ENCODE measurements at regions not wholly inside any gene's neighbourhood (a gene's known extent, or its start where the extent isn't known, plus 50 kb on each side); places are given as distances from the start of the nearest gene placed in this dataset.

DNA sequence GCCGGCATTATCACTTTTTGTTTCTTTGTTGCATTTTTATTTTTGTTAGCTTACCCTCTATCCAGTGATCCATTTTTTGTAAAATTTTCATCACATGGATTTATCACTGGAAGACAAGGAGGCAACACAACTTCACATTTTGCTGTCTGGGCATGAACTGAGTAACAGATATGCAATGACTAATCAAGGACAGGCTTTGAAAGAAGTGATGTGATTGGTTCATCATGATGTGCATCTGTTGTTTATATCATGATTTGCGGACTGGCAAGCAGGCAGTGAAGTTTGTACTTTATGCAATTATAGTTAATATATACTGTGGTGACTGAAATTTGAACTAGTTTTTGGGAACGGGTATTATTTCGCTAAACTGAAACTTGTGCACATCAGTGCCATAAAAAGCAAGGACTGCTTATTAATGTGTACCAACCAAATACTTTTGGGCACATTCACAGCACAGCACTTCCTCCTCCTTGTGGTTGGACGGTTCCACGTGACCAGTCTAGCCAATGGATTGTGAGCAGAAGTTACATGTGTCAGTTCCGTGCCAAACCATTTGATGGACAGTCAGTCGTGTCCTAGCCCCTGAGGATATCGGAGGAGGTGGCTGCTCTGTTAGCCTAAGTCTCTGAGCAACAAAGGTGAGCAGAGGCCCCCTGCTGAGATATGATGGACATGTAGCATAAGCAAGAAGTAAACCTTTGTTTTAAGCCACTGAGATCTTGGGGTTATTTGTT, 201.4 kb upstream of the SIX2 start:
- ATAC-seq = no peak
- no peak for DNase-seq

DNA sequence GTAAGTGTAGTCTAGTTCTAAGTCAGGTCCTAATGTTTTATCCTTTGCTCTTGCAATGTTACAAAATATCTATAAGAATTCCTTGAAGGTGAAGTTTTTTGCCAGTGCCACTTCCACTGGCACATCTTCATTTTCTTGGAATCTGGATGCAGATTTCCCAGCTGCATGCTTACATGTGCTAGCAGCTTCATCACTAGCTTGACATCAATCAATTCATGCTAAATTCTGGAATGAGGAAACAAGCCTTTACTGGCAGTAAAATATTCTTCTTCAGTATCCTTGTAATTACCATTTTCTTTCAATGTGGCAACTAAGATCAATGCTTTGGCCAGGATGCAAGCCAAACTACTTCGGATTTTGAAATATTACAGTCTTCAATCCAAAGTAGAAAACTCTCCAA, 200.6 kb upstream of the SIX2 start:
- DNase-seq (no peak), ATAC-seq (no peak)

DNA sequence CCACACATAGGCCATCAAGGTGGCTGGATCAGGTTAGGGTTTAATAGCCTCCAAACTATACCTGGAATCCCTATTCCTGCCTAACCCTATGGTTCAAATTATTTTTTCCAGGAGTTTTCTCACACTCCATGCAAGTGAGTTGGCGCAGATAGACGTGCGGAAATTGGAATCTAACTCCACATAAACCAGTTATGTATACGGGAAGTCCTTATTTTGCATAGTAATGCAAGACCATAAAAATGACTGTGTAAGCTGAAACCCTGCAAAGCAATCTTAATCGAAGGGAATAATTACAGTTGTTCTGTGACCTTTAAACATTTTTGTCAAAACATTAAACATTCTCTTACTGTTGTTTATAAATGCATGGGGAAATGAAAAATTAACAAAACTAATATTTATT, 200.1 kb upstream of the SIX2 start:
- DNase-seq (no peak), ATAC-seq (no peak)

GRCh38 chr2:45207101-45207500, 197.8 kb upstream of the SIX2 start:
- DNase-seq (no peak), ATAC-seq (no peak)

DNA sequence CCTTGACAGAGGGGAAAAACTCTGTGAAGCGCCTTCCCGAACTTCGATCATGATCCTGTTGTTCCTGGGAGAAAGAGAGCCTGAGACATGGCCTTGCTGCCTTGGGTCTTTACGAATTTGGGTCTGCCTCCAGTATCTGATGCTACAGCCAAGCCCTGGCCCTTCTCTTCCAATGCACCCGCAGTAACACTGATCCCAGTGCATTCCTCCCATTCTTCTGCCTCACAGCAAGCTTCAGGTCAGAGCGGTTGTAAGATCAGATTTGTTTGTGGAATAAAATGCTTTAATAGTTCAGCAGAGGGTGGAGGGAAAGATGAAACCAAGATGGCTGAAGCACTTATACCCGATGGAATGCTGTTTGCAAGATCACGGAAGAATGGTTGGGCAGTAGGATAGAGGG, 196.7 kb upstream of the SIX2 start:
- ATAC-seq (no peak), DNase-seq (no peak)

- ATAC-seq (no peak), DNase-seq (no peak)
Measured at GRCh38 chr2:45205480-45205879, 196.2 kb upstream of the SIX2 start.

GRCh38 chr2:45203400-45203799, 194.1 kb upstream of the SIX2 start:
- ATAC-seq (no peak), DNase-seq (no peak)

DNA sequence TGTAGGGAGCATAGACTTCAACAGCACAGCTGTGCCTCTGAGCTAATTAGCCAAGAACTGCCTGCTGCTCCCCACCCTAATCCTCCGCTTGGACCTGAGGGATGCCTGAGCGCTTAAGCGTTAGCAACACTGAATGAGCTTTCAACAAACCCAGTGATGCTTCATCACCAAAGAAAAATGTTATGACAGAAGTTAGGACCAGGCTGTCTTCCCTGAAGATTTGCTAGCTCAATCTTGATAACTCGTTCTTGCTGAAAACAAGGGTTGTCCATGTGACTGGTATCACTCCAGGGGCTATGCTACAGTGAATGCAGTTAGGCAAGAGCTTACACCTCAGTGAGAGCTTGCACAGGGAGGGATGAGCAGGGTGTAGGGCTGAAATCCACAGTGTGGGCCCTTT, 190.7 kb upstream of the SIX2 start:
- DNase-seq = no peak

GRCh38 chr2:45195916-45196315, 186.7 kb upstream of the SIX2 start:
- no peak for DNase-seq
- no peak for ATAC-seq

More for the DNA sequence above, 190.7 kb upstream of the SIX2 start:
- no peak for ATAC-seq

DNA sequence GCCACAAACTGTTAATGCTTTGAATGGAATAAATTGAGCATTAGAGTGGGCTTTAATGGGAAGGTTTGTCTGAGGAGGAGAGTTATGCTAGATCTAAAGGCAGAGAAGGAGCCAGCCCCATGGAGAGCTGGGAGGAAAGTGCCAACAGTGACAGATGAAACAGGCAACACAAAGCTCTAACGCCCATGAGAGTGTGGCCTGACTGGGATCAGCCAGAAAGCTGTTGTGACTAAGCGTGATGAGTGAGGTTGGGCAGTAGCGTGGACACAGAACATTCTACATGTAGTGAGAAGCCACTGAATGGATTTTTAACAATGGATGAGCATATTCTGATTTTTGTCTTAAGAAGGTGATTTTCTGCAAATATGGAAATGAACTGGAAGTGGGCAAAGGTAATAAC, 185.3 kb upstream of the SIX2 start:
- ATAC-seq = no peak
- no peak for DNase-seq

DNA sequence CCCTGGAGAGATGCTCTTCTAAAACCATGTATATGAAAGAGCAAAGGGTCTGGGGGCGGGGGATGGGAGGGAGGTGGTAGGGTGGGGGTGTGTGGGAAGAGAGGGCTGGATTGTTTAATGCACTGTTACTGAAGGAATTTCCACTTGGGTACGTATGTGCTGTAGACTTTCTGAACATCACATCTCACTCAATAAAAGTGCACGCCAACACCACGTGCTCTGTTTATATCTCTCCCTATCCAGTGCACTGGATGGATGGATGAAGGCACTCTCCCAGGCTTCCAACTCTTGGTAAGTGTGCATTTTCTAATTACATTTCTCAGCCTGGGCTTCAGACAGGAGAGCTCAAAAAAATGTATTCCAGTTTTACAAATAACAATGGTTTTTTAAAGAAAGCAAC, 184.3 kb upstream of the SIX2 start:
- no peak for ATAC-seq
- no peak for DNase-seq

GRCh38 chr2:45192991-45193390, 183.7 kb upstream of the SIX2 start:
- DNase-seq (no peak), ATAC-seq (no peak)

DNA sequence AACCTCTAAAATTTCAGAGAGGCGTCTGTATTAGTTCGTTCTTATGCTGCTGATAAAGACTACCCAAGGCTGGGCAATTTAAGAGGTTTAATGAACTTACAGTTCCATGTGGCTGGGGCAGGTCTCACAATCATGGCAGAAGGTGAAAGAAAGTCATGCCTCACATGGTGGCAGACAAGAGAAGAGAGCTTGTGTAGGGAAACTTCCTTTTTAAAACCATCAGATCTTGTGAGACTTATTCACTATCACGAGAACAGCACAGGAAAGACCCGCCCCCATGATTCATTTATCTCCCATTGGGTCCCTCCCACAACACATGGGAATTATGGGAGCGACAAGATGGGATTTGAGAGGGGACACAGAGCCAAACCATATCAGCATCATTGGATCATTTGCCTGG, 183.2 kb upstream of the SIX2 start:
- ATAC-seq (no peak), DNase-seq (no peak)

- DNase-seq (no peak), ATAC-seq (no peak)
Measured at GRCh38 chr2:45191976-45192375, 182.7 kb upstream of the SIX2 start.

DNA sequence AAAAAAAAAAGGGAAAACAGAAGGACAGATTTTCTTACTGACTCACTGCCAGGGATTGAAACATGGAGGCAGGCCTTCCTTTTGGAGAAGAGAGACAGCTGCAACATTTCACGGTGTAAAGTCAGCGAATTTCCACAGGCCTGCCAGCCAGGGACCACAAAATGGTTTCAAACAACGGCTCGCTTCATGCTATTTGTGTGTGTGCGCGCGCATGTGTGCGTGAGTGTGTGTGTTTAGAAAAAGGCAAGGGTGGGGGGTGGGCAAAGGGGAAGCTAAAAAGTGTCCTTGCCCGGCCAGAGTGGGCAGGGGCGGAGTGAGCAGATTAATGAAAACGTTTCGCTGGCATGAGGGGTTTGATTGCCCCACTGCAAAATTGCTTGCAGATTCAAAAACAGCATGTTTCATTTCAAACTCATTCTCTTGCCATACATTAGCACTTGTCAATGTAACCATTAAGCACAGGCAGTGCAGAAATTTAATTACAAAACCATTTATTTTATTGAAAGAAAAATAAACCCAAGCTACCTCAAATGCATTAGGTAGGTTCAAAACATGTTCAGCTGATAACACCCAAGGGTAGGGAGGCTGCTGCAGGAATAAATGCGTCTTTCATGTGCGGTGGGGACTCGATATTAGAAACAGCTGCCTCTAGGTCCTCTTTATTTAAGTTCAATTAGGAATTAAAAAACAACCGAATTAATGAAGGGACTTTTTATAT, 182.1 kb upstream of the SIX2 start:
- ATAC-seq (no peak), DNase-seq (no peak)

GRCh38 chr2:45190481-45190942, 181.3 kb upstream of the SIX2 start:
- ATAC-seq (no peak), DNase-seq (no peak)

GRCh38 chr2:45184606-45185005, 175.4 kb upstream of the SIX2 start:
- ATAC-seq = no peak
- DNase-seq = no peak

DNA sequence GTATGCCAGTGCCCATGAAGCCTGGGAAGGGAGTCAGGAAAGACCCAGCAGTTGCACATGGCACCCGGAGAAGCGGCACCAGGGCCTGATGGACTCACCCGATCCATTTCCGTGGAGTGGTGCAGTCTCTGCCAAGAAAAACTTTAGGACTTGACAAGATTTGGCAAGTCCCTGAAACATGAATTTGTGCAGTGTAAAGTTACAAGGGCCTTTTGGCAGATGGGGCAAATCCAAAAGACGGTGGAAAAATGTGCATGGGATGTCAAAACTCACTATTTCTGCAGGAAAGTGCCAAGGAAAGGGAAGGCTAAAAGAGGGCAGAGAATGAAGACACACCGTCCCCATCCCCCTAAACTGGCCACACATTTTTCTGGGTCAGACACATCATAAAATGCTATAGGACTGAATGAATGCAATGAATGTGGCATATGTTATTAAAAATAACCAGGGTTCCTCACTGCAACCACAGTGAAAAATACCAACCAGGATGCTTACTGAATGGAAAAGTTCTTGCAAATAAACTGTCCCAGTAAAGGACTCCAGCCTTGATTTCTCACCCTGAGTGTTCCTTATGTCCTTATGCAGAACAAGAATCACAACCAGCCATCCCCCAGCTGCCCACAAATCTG, 173.5 kb upstream of the SIX2 start:
- ATAC-seq (no peak), DNase-seq (no peak)

GRCh38 chr2:45180779-45181178, 171.5 kb upstream of the SIX2 start:
- DNase-seq = no peak
- ATAC-seq = no peak

DNA sequence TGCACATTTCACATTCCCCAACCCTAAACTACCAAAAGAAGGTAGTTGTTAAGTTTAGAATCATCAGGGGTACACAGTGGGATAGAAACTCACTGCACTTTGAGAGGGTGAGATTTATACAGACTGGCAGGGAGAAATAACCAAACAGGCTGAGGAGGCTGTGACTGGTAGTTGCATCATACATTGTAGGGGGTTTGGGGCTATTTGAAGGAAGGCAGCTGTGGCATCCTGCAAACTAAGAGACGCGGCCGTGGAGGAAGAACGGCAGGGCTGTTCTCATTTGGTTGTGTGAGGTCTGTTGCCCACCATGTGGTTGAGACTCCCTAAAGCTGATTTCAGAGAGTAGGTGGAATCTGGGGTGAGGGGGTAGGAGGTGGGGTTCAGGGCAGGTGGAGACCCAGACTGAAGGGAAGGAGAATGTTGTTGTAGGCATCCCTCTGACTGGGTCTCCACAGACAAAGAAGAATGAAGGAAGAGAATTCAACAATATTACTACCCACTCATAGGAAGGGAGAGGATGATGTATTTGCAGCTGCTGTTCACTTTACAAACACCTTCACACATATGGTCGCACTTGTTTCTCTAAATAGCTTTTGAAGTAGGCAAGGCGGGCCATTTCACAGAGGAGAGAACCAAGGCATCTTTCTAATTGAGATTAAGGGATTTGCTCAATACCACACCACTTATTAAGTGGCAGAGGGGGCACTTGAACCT, 170.9 kb upstream of the SIX2 start:
- DNase-seq (no peak), ATAC-seq (no peak)

DNA sequence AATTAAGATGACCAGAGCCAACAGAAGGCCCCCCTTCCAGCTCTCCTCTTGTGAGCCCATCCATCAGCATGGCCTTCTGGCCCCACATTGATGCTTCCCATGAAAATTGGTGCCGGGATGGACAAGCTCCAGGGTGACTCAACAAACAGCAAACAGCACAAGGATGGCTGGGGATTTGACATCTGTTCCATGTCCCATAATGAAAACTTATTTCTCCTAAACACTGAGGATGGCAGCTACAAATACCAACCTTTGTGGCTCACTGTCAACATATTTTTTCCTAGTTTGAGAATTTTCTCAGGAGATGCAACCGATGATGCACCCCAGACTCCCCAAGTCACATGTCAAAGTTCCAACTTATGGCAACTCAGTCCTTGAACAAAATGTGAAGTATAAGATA, 169.6 kb upstream of the SIX2 start:
- no peak for ATAC-seq
- no peak for DNase-seq

GRCh38 chr2:45178359-45178758, 169.1 kb upstream of the SIX2 start:
- DNase-seq (no peak), ATAC-seq (no peak)

GRCh38 chr2:45177870-45178269, 168.6 kb upstream of the SIX2 start:
- ATAC-seq (peak; percentile 40), DNase-seq (no peak)
